HEK293 (cell line): ENCODE measurements at regions not wholly inside any gene's neighbourhood (a gene's known extent, or its start where the extent isn't known, plus 50 kb on each side); places are given as distances from the start of the nearest gene placed in this dataset.

Source experiments
- ZNF335 ChIP-seq: fragments of 450-650 bp; formaldehyde crosslinking; conservative IDR thresholded peaks from 2 replicates; pipeline ENCODE4 v1.5.1; 2016; ENCODE audit warnings: missing biosample characterization, missing genetic modification characterization
- TF ChIP-seq, protein P1 (sequence below): fragments of 450-650 bp; formaldehyde crosslinking; IDR thresholded peaks from 2 replicates; pipeline ENCODE4 v1.5.1; 2016; ENCODE audit warnings: missing biosample characterization, missing genetic modification characterization
- TF ChIP-seq, protein P2 (sequence below): fragments of 450-650 bp; formaldehyde crosslinking; IDR thresholded peaks from 2 replicates; pipeline ENCODE4 v1.5.1; 2016; ENCODE audit warnings: missing biosample characterization, missing genetic modification characterization

DNA sequence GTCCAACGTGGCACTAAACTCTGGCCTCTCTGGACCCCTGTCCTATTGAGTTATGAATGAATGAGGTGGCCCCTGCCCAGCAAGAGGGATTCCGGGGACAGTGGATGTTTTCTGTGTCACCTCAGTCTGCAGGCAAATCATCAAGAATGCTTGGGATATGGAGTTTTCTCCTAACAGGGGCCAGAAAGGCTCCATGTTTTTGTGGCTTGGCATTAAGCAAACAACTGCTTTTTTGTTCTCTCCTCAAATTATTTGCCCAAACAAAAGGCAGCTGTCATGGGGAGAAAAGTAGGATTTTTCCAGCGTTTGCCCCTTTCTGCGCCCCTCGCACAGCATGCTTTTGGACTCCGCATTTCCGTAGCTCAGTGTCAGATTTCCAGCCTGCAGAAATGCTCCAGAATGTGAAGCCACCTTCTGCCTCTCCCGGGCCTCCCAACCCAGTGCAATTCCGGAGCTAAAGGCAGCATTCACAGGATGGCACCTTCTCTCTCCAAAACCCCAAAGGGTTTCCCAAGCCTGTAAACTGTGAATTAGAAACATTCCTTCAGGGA, 553.3 kb downstream of the CCDC171 start:
- TF ChIP-seq, protein P1, sequence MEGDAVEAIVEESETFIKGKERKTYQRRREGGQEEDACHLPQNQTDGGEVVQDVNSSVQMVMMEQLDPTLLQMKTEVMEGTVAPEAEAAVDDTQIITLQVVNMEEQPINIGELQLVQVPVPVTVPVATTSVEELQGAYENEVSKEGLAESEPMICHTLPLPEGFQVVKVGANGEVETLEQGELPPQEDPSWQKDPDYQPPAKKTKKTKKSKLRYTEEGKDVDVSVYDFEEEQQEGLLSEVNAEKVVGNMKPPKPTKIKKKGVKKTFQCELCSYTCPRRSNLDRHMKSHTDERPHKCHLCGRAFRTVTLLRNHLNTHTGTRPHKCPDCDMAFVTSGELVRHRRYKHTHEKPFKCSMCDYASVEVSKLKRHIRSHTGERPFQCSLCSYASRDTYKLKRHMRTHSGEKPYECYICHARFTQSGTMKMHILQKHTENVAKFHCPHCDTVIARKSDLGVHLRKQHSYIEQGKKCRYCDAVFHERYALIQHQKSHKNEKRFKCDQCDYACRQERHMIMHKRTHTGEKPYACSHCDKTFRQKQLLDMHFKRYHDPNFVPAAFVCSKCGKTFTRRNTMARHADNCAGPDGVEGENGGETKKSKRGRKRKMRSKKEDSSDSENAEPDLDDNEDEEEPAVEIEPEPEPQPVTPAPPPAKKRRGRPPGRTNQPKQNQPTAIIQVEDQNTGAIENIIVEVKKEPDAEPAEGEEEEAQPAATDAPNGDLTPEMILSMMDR (tag by site-specific recombination) = no peak
- no peak for TF ChIP-seq ZNF335 (tag by site-specific recombination)
- TF ChIP-seq, protein P2, sequence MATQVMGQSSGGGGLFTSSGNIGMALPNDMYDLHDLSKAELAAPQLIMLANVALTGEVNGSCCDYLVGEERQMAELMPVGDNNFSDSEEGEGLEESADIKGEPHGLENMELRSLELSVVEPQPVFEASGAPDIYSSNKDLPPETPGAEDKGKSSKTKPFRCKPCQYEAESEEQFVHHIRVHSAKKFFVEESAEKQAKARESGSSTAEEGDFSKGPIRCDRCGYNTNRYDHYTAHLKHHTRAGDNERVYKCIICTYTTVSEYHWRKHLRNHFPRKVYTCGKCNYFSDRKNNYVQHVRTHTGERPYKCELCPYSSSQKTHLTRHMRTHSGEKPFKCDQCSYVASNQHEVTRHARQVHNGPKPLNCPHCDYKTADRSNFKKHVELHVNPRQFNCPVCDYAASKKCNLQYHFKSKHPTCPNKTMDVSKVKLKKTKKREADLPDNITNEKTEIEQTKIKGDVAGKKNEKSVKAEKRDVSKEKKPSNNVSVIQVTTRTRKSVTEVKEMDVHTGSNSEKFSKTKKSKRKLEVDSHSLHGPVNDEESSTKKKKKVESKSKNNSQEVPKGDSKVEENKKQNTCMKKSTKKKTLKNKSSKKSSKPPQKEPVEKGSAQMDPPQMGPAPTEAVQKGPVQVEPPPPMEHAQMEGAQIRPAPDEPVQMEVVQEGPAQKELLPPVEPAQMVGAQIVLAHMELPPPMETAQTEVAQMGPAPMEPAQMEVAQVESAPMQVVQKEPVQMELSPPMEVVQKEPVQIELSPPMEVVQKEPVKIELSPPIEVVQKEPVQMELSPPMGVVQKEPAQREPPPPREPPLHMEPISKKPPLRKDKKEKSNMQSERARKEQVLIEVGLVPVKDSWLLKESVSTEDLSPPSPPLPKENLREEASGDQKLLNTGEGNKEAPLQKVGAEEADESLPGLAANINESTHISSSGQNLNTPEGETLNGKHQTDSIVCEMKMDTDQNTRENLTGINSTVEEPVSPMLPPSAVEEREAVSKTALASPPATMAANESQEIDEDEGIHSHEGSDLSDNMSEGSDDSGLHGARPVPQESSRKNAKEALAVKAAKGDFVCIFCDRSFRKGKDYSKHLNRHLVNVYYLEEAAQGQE (tag by site-specific recombination) = no peak
